ENCODE measurements at regions not wholly inside any gene's neighbourhood (a gene's known extent, or its start where the extent isn't known, plus 50 kb on each side); places are given as distances from the start of the nearest gene placed in this dataset.

- TF ChIP-seq KAT2A (conservative IDR thresholded peaks at IDR 0.05; ENCODE audit: control insufficient read depth, low read depth, low read length): no peak
- TF ChIP-seq CHD1 (IDR thresholded peaks at IDR 0.05; ENCODE audit: low read depth, low read length): no peak
- TF ChIP-seq ZNF687 (IDR thresholded peaks at IDR 0.05): no peak
- TF ChIP-seq ZZZ3 (IDR thresholded peaks at IDR 0.05; ENCODE audit: control insufficient read depth, insufficient read length, low read depth): no peak
- TF ChIP-seq MEF2A (IDR thresholded peaks at IDR 0.05; ENCODE audit: insufficient read depth, low read depth, low read length): no peak
- TF ChIP-seq PML (IDR thresholded peaks at IDR 0.05; ENCODE audit: low read length): no peak
Measured at GRCh38 chr18:40566510-40566844, 1388.6 kb upstream of the PIK3C3 start (continued).

GRCh38 chr18:40565805-40566509, 1389.1 kb upstream of the PIK3C3 start:
- H4K20me1 ChIP-seq (ENCODE audit: control insufficient read depth, insufficient read depth): no peaks in the 10 kb centered on the region
- FAIRE-seq (no peak), DNase-seq (ENCODE audit: low read depth, low spot score) (no peak), ATAC-seq (no peak)
- ChIA-PET CTCF (interaction anchor here (0.7 kb wide), 1 partner anchor 147 kb away, joined by 3 read pairs; no protein-coding TSS in a partner anchor), POLR2A (no interaction called here), RAD21 (ENCODE audit: unreplicated experiment) (no interaction called here), SMC1A (ENCODE audit: uncharacterized antibody, unreplicated experiment) (interaction anchor here (1.0 to 1.3 kb wide), 2 partner anchors 10 to 95 kb away, joined by 3 read pairs; no protein-coding TSS in a partner anchor)
- 3% methylated on average over 2 of the region's 2 CpGs for WGBS (ENCODE audit: insufficient coverage, insufficient replicate concordance, low lambda C conversion rate, missing lambda C conversion rate)
- no peak overlapping the region for H3K4me3 ChIP-seq
- no peak overlapping the region for H3K27ac ChIP-seq (ENCODE audit: control insufficient read depth, insufficient read depth)
- intact Hi-C loops (cut with micrococcal nuclease; ENCODE audit: unreplicated experiment): no loop called here
- H3K27me3 ChIP-seq (replicated peaks in 1 of 2; ENCODE audit: control insufficient read depth in 2 of 2, insufficient read depth in 2 of 2, low read length in 1 of 2): no peaks in the 10 kb centered on the region
- H3K9me3 ChIP-seq (replicated peaks; ENCODE audit: control insufficient read depth, insufficient read depth, low read length): no peaks in the 10 kb centered on the region
- H3K4me2 ChIP-seq (ENCODE audit: control insufficient read depth, insufficient read depth): no peak overlapping the region
- in situ Hi-C loops (cut with MboI): no loop called here
- no TSS peak for BruUV-seq (replicated peaks)
- no peaks in the 10 kb centered on the region for H3K79me2 ChIP-seq (ENCODE audit: control insufficient read depth, insufficient read depth, low read length)
- no peaks in the 10 kb centered on the region for H3K36me3 ChIP-seq (ENCODE audit: control insufficient read depth in 2 of 2, insufficient read depth in 2 of 2, low read length in 1 of 2)
- H3K4me1 ChIP-seq (ENCODE audit: control insufficient read depth, insufficient read depth, low read length): no peaks in the 10 kb centered on the region
- no peak overlapping the region for H3K9ac ChIP-seq (ENCODE audit: control insufficient read depth, insufficient read depth, low read length)
- no peak overlapping the region for H2AFZ ChIP-seq (ENCODE audit: control insufficient read depth, low read depth, low read length)
- TF ChIP-seq KAT2A (conservative IDR thresholded peaks at IDR 0.05; ENCODE audit: control insufficient read depth, low read depth, low read length) (no peak), SKIL (IDR thresholded peaks at IDR 0.05; ENCODE audit: low read depth, poor library complexity, severe bottlenecking) (no peak), SPI1 (IDR thresholded peaks at IDR 0.05; ENCODE audit: borderline replicate concordance, insufficient read depth, low read depth, low read length) (no peak), BCL11A (IDR thresholded peaks at IDR 0.05; ENCODE audit: low read depth, low read length) (no peak), NKRF (conservative IDR thresholded peaks at IDR 0.05) (no peak), SUZ12 (IDR thresholded peaks at IDR 0.05; ENCODE audit: unreplicated experiment) (no peak), KLF5 (IDR thresholded peaks at IDR 0.05; ENCODE audit: partially characterized antibody) (no peak), SP1 (IDR thresholded peaks at IDR 0.05; ENCODE audit: low read depth, low read length) (no peak), MTA3 (IDR thresholded peaks at IDR 0.05; ENCODE audit: borderline replicate concordance, low read length) (no peak)

Measured in GM12878 (cell line).